Prostate gland (tissue), 2 donors: ENCODE measurements at regions not wholly inside any gene's neighbourhood (a gene's known extent, or its start where the extent isn't known, plus 50 kb on each side); places are given as distances from the start of the nearest gene placed in this dataset.
"Not testable (repeated sequence)": the region's sequence is repeated elsewhere in the genome, so short reads cannot be mapped to it uniquely, and the experiment has no call there.

Experiments
- DNase-seq: peaks from one replicate; pipeline ENCODE4 v3.0.0-alpha.2; 2019; ENCODE audit warnings: low spot score
- H3K27ac ChIP-seq, 2 donors: fragments of 200-600 bp; sonication (generic); 2 replicates each; pipeline ENCODE4 v1.5.1; 2017 to 2019
- H3K27me3 ChIP-seq: fragments of 200-600 bp; sonication (generic); replicated peaks from 2 replicates; pipeline ENCODE4 v1.5.1; 2019; ENCODE audit not compliant: insufficient read depth
- H3K36me3 ChIP-seq, 2 donors: fragments of 200-600 bp; sonication (generic); 1 replicate in 1 of 2; 2 replicates in 1 of 2; pipeline versions ENCODE4 v1.5.1 to v1.8.1; 2017 to 2019
- H3K4me1 ChIP-seq: fragments of 200-600 bp; sonication (generic); replicated peaks from 2 replicates; pipeline ENCODE4 v1.5.1; 2019
- H3K4me3 ChIP-seq, 2 donors: fragments of 200-600 bp; sonication (generic); 2 replicates each; pipeline ENCODE4 v1.5.1; 2017 to 2019
- H3K9me3 ChIP-seq: fragments of 200-600 bp; sonication (generic); 2 replicates; pipeline ENCODE4 v1.5.1; 2017
- CTCF ChIP-seq, 4 experiments: fragments of 200-600 bp in 2 of 4; fragments of 450-650 bp in 2 of 4; sonication (generic) in 2 of 4; IDR thresholded peaks; 1 replicate in 3 of 4; 2 replicates in 1 of 4; pipeline ENCODE4 v1.5.1; 2016 to 2019; ENCODE audit warnings: antibody characterized with exemption in 4 of 4, mild to moderate bottlenecking in 2 of 4, moderate library complexity in 2 of 4
- POLR2A ChIP-seq: fragments of 450-650 bp; IDR thresholded peaks from one replicate; pipeline ENCODE4 v1.6.1; 2016; ENCODE audit warnings: antibody characterized with exemption, mild to moderate bottlenecking
- POLR2AphosphoS5 ChIP-seq: sonication (generic); formaldehyde crosslinking; IDR thresholded peaks from one replicate; pipeline ENCODE4 v1.6.1; 2017; ENCODE audit warnings: antibody characterized with exemption
- WGBS: methylation state at CpG from one replicate; pipeline ENCODE4 v1.1.5; 2018; 5-methylcytosine and 5-hydroxymethylcytosine counted together
- intact Hi-C: fragments of 100-400 bp; cut with DNase I; formaldehyde crosslinking; loops from one replicate; pipeline ENCODE4 v1.14.2; 2022
- small RNA-seq, 2 donors: library from RNA; depleted of rRNA; stranded (forward); fragments of <200 nt; gene quantifications; one replicate each; pipeline ENCODE3, GENCODE V24; 2016

GRCh38 chrX:87434618-87435017, 83.0 kb upstream of the KLHL4 start:
- no peaks in the 10 kb centered on the region for H3K36me3 ChIP-seq
- 71% methylated on average over 4 of the region's 4 CpGs for WGBS
- H3K27ac ChIP-seq, result no peak overlapping the region
- no peak for DNase-seq
- intact Hi-C loops, result no loop called here
- H3K9me3 ChIP-seq, result no peaks in the 10 kb centered on the region
- H3K4me1 ChIP-seq, result no peaks in the 10 kb centered on the region
- TF ChIP-seq POLR2AphosphoS5 (no peak), POLR2A (no peak), CTCF (IDR thresholded peaks at IDR 0.05) (no peak)
- H3K27me3 ChIP-seq, result no peaks in the 10 kb centered on the region
- H3K4me3 ChIP-seq, result no peak overlapping the region

GRCh38 chrX:87448613-87449012, 69.0 kb upstream of the KLHL4 start:
- H3K9me3 ChIP-seq, H3K4me3 ChIP-seq, H3K36me3 ChIP-seq, H3K27me3 ChIP-seq, DNase-seq, H3K27ac ChIP-seq, intact Hi-C loops, H3K4me1 ChIP-seq: not testable (repeated sequence)
- 67% methylated on average over 4 of the region's 10 CpGs for WGBS

- intact Hi-C loops, H3K4me3 ChIP-seq: not testable (repeated sequence)
- WGBS, result 40% methylated on average over 2 of the region's 23 CpGs
These were observed 51.8 kb upstream of the KLHL4 start for GRCh38 chrX:87465757-87466156.

More at GRCh38 chrX:87465757-87466156, 51.8 kb upstream of the KLHL4 start:
- H3K36me3 ChIP-seq, H3K9me3 ChIP-seq, H3K27me3 ChIP-seq, H3K4me1 ChIP-seq, H3K27ac ChIP-seq, DNase-seq: not testable (repeated sequence)

Small RNA genes in the stretch of these regions (small RNA-seq; reads per million reads assigned to genes)
- 0 reads per million in 2 donors for gene Z96811.1
